ENCODE measurements at regions not wholly inside any gene's neighbourhood (a gene's known extent, or its start where the extent isn't known, plus 50 kb on each side); places are given as distances from the start of the nearest gene placed in this dataset.
"Not testable (repeated sequence)": the region's sequence is repeated elsewhere in the genome, so short reads cannot be mapped to it uniquely, and the experiment has no call there.

DNA sequence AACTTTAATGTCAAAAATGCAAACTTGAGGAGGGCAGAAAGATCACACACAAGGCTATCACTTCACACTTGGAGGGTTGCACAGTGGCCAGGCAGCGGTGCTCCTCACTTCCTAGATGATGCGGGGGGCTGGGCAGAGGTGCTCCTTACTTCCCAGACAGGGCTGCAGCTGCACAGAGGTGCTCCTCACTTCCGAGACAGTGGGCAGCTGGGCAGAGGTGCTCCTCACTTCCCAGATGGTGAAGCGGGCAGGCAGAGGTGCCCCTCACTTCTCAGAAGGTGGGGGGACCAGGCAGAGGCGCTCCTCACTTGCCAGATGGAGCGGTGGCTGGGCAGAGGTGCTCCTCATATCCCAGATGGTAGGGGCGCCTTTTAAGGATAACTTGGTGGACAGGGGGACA lies 423.2 kb upstream of the RORB start:
- TF ChIP-seq, protein P1, sequence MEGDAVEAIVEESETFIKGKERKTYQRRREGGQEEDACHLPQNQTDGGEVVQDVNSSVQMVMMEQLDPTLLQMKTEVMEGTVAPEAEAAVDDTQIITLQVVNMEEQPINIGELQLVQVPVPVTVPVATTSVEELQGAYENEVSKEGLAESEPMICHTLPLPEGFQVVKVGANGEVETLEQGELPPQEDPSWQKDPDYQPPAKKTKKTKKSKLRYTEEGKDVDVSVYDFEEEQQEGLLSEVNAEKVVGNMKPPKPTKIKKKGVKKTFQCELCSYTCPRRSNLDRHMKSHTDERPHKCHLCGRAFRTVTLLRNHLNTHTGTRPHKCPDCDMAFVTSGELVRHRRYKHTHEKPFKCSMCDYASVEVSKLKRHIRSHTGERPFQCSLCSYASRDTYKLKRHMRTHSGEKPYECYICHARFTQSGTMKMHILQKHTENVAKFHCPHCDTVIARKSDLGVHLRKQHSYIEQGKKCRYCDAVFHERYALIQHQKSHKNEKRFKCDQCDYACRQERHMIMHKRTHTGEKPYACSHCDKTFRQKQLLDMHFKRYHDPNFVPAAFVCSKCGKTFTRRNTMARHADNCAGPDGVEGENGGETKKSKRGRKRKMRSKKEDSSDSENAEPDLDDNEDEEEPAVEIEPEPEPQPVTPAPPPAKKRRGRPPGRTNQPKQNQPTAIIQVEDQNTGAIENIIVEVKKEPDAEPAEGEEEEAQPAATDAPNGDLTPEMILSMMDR (IDR thresholded peaks at IDR 0.05; ENCODE audit: insufficient read depth, low read depth, low read length, missing control alignments) = no peak
- no peak overlapping the region for H3K4me3 ChIP-seq (ENCODE audit: low read depth, low read length)
- DNase-seq (ENCODE audit: low read depth) = no peak

DNA sequence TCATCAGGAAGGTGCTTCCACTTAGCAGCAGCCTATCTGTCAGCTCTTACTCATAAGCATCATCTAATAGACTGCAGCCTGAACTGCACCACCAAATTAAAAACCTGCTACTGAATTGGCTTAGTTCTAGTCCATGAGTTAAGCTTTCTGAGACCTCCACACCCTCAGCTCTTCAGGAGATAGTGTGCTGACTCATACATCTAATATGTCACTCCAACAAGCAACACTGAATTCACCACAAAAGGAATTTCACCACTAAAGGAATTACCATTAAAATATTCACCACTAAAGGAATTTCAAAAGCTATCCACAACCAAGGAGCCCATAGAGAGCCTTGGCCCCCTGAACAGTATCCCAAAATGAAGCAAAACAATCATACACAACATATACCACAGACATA lies 418.5 kb upstream of the RORB start:
- H3K4me3 ChIP-seq (ENCODE audit: low read depth, low read length) = no peak overlapping the region
- DNase-seq (ENCODE audit: low read depth) = no peak
- TF ChIP-seq, protein P1 (IDR thresholded peaks at IDR 0.05; ENCODE audit: insufficient read depth, low read depth, low read length, missing control alignments) = no peak

DNA sequence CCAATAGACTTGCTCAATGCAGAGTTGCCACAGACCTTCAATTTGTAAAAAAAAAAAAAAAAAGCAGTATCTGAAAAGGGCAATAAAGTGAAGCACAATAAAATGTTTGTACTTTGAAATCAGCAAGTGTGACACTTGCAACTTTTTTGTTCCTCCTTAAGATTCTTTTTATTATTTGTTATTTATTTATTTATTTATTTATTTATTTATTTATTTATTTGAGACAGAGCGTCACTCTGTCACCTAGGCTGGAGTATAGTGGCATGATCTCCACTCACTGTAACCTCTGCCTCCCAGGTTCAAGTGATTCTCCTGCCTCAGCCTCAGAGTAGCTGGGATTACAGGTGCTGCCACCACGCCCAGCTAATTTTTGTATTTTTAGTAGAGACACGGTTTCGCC lies 416.5 kb upstream of the RORB start:
- not testable (repeated sequence) for H3K4me3 ChIP-seq (ENCODE audit: low read depth, low read length); DNase-seq (ENCODE audit: low read depth)

DNA sequence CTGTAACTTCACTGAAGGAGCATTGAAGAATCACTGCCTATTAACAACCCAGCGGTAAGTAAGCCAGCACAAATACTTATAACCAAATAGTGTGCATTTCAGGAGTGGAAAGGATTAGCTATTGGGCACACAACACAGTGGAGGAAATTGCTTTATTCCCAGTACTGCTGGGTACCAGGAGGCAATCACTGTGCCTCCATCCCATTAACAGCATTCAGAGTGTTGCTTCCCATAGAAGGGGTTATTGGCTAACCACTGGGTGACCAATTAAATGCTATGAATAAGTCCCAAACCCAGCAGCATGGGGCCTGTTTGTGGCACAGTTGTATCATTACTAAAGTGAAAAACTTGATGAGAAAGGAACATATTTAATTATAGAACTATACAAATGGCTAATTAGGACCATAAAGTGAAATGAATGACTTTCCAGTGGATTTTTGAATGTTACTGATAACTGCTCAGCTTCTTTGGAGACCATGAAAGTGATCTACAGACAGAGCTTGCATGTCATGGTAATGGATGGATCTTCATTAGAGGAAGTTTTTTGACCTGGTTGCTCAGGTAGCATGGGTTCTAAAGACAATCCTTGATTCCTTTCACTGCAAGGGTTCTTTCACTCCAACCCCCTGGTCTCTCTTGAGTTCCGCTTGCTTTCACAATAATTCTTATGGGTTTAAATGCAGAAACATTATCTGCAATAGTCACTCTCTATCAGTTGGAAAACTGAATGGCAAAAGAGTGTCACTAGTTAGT lies 413.3 kb upstream of the RORB start:
- TF ChIP-seq, protein P1 (IDR thresholded peaks at IDR 0.05; ENCODE audit: insufficient read depth, low read depth, low read length, missing control alignments) = no peak
- H3K4me3 ChIP-seq (ENCODE audit: low read depth, low read length) = no peak overlapping the region
- DNase-seq (ENCODE audit: low read depth) = no peak

DNA sequence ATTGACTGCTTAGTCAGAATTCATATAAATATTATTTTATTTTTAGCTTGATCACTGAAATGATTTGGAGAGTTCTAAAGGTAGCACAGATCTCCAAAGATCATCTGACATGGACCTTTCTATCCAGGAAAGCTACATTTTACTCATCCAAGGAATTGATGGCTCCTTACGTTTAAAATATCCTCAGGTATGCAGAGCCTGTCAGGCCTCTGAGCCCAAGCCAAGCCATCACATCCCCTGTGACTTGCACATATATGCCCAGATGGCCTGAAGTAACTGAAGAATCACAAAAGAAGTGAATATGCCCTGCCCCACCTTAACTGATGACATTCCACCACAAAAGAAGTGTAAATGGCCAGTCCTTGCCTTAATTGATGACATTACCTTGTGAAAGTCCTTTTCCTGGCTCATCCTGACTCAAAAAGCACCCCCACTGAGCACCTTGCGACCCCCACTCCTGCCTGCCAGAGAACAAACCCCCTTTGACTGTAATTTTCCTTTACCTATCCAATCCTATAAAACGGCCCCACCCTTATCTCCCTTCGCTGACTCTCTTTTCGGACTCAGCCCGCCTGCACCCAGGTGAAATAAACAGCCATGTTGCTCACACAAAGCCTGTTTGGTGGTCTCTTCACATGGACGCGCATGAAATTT lies 411.6 kb upstream of the RORB start:
- H3K4me3 ChIP-seq (ENCODE audit: low read depth, low read length); DNase-seq (ENCODE audit: low read depth): not testable (repeated sequence)

DNA sequence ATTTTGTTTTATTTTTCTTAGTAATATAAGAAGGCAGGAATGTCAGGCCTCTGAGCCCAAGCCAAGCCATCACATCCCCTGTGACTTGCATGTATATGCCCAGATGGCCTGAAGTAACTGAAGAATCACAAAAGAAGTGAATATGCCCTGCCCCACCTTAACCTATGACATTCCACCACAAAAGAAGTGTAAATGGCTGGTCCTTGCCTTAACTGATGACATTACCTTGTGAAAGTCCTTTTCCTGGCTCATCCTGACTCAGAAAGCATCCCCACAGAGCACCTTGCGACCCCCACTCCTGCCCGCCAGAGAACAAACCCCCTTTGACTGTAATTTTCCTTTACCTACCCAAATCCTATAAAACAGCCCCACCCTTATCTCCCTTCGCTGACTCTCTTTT lies 406.2 kb upstream of the RORB start:
- H3K4me3 ChIP-seq (ENCODE audit: low read depth, low read length); DNase-seq (ENCODE audit: low read depth): not testable (repeated sequence)

DNA sequence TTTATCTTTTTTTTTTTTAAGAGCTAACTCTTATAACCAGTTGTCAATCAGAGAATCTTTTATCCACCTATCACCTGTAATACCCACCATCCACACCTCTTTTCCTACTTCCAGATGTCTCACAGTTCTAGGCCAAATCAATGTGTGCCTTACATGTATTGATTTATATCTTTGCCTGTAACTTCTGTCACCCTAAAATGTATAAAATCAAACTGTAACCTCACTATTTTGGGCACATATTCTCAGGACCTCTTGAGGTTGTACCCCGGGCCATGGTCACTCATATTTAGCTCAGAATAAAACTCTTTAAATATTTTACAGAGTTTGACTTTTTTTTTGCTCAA lies 404.7 kb upstream of the RORB start:
- H3K4me3 ChIP-seq (ENCODE audit: low read depth, low read length) = no peak overlapping the region
- TF ChIP-seq, protein P1 (IDR thresholded peaks at IDR 0.05; ENCODE audit: insufficient read depth, low read depth, low read length, missing control alignments) = no peak

DNA sequence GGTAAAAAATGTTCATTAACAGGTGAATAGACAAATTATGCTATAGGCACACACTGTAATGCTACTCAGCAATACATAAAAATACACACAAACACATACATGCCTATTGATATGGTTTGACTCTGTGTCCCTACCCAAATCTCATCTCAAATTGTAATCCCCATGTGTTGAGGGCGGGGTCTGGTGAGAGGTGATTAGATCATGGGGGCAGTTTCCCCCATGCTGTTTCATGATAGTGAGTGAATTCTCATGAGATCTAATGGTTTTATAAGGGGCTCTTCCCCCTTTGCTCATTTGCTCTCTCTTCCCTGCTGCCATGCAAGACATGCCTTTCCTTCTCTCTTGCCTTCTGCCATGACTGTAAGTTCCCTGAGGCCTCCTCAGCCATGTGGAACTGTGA lies 403.1 kb upstream of the RORB start:
- not testable (repeated sequence) for H3K4me3 ChIP-seq (ENCODE audit: low read depth, low read length); DNase-seq (ENCODE audit: low read depth)

More for the DNA sequence above, 404.7 kb upstream of the RORB start:
- DNase-seq (ENCODE audit: low read depth) = no peak

DNA sequence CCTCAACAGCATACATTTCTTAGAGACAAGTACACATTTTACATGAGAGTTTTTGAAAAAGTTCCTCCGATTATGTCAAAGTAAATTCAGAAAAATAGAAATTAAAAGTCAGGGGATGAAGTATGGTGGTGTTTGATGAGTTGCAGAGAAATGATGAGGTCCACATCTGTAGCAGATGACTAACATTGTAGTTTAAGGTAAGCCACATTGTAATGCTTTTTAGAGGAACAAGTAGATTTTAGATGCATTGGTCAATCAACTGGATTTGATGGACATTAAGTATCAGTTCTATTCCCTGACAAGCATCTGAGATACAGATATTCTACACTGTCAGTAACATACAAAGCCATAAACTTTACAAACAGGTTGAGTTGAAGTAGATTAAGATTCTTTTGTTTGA lies 402.4 kb upstream of the RORB start:
- DNase-seq (ENCODE audit: low read depth) = no peak
- TF ChIP-seq, protein P1 (IDR thresholded peaks at IDR 0.05; ENCODE audit: insufficient read depth, low read depth, low read length, missing control alignments) = no peak
- H3K4me3 ChIP-seq (ENCODE audit: low read depth, low read length) = no peak overlapping the region
